ENCODE measurements at regions not wholly inside any gene's neighbourhood (a gene's known extent, or its start where the extent isn't known, plus 50 kb on each side); places are given as distances from the start of the nearest gene placed in this dataset.

DNA sequence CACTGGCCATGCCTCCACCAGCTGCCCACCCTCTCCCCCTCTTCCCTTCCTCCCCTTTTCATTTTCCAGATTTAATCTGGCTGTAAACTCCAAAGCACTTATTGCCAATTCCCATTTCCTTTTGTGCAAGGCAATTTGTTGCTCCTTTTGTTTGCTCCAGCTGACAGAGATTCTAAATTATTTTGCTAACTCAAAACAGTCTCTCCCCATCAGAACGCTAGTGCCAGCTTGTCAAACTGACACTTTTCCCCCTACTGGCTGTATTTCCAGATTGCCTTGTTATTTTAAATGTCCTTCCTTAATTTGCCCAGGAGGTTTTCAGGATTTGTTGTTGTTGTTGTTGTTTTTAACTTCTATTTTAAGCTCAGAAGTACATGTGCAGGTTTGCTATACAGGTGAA is 57.0 kb upstream of the PAK1 start:
- peaks cover 4% of the 10 kb centered on the region for H3K4me1 Mint-ChIP-seq
- H3K36me3 Mint-ChIP-seq, result no peaks in the 10 kb centered on the region
- no peak overlapping the region for H3K27ac Mint-ChIP-seq
- DNase-seq (ENCODE audit: low spot score in 2 of 2) (no peak), ATAC-seq (ENCODE audit: low read depth) (no peak)
- no peak overlapping the region for H3K4me3 Mint-ChIP-seq
- no peaks in the 10 kb centered on the region for H3K9me3 Mint-ChIP-seq
- no peaks in the 10 kb centered on the region for H3K27me3 Mint-ChIP-seq

DNA sequence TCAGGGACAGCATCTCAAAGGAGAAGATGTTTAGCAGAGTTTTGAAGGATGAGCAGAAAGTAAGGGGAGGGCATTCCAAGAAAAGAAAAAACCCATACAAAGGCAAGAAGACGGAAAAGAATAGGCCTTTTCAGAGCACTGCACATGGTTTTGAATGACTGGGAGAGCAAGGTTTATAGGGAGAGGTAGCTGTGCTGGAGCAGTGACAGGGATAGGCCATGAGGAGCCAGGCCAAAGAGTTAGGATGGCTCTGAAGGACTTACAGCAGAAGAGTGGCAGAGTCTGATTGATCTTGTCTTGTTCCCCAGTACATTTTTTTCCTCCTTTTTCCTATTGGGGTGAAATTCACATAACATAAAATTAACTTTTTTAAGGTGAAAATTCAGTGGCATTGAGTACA is 55.8 kb upstream of the PAK1 start:
- H3K27ac Mint-ChIP-seq, result no peak overlapping the region
- H3K4me3 Mint-ChIP-seq, result no peak overlapping the region
- DNase-seq (ENCODE audit: low spot score in 2 of 2) (no peak), ATAC-seq (ENCODE audit: low read depth) (no peak)
- H3K36me3 Mint-ChIP-seq, result no peaks in the 10 kb centered on the region
- H3K9me3 Mint-ChIP-seq, result no peaks in the 10 kb centered on the region
- no peaks in the 10 kb centered on the region for H3K27me3 Mint-ChIP-seq
- peaks cover 10% of the 10 kb centered on the region for H3K4me1 Mint-ChIP-seq

DNA sequence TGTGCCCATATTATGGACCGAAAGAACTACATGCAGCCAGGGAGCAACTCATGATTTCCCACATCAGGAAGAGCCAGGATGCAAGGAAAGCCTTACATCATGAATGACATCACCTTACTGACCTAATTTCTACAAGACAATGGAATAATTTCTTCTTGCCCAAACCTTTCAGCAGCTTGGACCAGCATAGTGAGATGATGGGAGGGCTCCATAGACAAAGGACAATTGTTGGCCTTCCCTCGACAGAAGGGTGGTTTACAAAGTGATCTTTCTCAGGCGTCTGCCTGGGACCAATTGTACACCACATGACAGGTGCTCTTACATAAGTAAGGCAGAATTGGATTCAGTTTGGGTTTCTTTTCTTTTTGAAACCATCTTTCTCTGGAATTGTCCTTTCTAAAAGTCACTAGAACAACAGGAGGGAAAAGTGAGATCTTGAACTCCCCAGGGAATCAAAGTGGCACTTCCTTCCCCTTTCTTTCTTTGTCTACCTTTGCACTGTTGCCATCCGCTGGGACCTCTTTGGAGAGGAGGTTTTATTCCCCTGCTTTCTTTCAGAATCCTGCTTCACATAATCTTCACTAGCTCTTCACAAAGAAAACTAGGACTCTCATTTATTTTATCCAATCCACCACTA is 51.7 kb upstream of the PAK1 start:
- Mint-ChIP-seq H3K36me3 (no peaks in the 10 kb centered on the region), H3K4me3 (no peak overlapping the region), H3K9me3 (no peaks in the 10 kb centered on the region), H3K4me1 (peaks cover 10% of the 10 kb centered on the region), H3K27ac (no peak overlapping the region), H3K27me3 (no peaks in the 10 kb centered on the region)
- peak; percentile 65 for ATAC-seq (ENCODE audit: low read depth)
- DNase-seq (ENCODE audit: low spot score in 2 of 2), result peak in 1 of 2 donors; percentile 11

DNA sequence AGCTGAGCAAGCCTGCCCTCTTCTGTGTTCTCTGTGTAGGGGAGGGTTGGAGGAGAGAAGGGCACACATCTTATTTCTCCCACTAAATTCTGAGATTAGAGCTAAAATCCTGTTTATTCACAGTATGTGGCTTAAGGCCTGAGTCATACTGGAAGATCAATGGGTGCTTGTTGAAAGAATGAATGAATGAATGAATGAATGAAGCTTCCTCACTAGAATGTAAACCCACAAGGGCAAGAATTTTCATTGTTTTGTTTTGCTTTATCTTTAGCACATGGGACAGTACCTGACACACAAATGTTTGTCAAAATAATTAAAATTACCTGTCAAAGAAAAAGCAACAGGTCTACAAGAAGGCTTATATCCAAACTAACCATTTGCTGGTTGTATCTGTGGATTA is 50.6 kb upstream of the PAK1 start:
- Mint-ChIP-seq H3K9me3 (no peaks in the 10 kb centered on the region), H3K36me3 (no peaks in the 10 kb centered on the region), H3K27me3 (no peaks in the 10 kb centered on the region), H3K4me3 (no peak overlapping the region), H3K27ac (no peak overlapping the region), H3K4me1 (peaks cover 10% of the 10 kb centered on the region)
- ATAC-seq (ENCODE audit: low read depth), result no peak
- DNase-seq (ENCODE audit: low spot score in 2 of 2), result no peak

DNA sequence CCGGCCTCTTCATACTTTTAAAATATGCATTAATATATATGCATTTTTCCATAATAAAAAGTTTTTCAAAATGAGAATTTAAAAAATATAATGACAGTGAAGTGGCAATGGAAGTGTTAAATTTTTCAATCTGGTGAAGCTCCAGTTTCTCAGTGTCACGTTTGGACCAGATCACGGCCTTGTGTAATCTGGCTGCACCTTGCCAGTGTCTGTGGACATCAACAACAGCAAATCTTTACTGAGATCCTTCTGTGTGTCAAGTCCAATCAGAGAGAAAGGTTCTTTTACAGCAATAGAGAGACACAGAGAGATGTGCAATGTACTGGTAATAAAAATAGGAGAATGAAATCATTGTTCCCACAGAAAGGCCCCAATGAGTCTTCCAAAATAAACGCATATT is 49.8 kb upstream of the PAK1 start:
- H3K36me3 Mint-ChIP-seq, result no peaks in the 10 kb centered on the region
- no peak overlapping the region for H3K4me3 Mint-ChIP-seq
- no peaks in the 10 kb centered on the region for H3K27me3 Mint-ChIP-seq
- no peak for DNase-seq (ENCODE audit: low spot score in 2 of 2)
- H3K9me3 Mint-ChIP-seq, result no peaks in the 10 kb centered on the region
- H3K4me1 Mint-ChIP-seq, result peaks cover 10% of the 10 kb centered on the region
- no peak for ATAC-seq (ENCODE audit: low read depth)
- no peak overlapping the region for H3K27ac Mint-ChIP-seq

All from memory B cell (primary cell).